ENCODE measurements at regions not wholly inside any gene's neighbourhood (a gene's known extent, or its start where the extent isn't known, plus 50 kb on each side); places are given as distances from the start of the nearest gene placed in this dataset.

- H3K4me3 ChIP-seq: no peak overlapping the region
- H3K36me3 Mint-ChIP-seq (ENCODE audit: low read depth): no peaks in the 10 kb centered on the region
- no peak overlapping the region for H3K27ac ChIP-seq (ENCODE audit: low read depth)
- TF ChIP-seq CTCF (conservative IDR thresholded peaks at IDR 0.05; ENCODE audit: low read depth in 2 of 2) (peak; percentile 74 to 87), NANOG (IDR thresholded peaks at IDR 0.05; ENCODE audit: borderline replicate concordance) (no peak)
- no peak overlapping the region for H3K27ac Mint-ChIP-seq
- H3K4me2 ChIP-seq: no peak overlapping the region
- no peaks in the 10 kb centered on the region for H3K27me3 ChIP-seq (ENCODE audit: insufficient read depth)
- no peaks in the 10 kb centered on the region for H4K20me1 ChIP-seq (replicated peaks; ENCODE audit: insufficient read depth)
- no peaks in the 10 kb centered on the region for H3K79me2 ChIP-seq (replicated peaks; ENCODE audit: insufficient read depth)
- ATAC-seq: peak; percentile 73
- H3K4me1 Mint-ChIP-seq: no peaks in the 10 kb centered on the region
- H3K9me3 Mint-ChIP-seq: no peaks in the 10 kb centered on the region
- peaks cover 4% of the 10 kb centered on the region; the same call in 1 of the 2 replicates for H3K9me2 ChIP-seq (ENCODE audit: insufficient read depth)
- no peaks in the 10 kb centered on the region for H3K36me3 ChIP-seq (ENCODE audit: insufficient read depth)
- no peak overlapping the region for H3K4me3 Mint-ChIP-seq
- no peaks in the 10 kb centered on the region for H3F3A ChIP-seq (replicated peaks; ENCODE audit: low read depth)
- H3K4me1 ChIP-seq (ENCODE audit: insufficient read depth): no peaks in the 10 kb centered on the region
- peaks cover 1% of the 10 kb centered on the region for H3K27me3 Mint-ChIP-seq (ENCODE audit: insufficient read depth, low read depth, poor library complexity)
- DNase-seq (ENCODE audit: low spot score): peak; percentile 90
- no peak overlapping the region for H2AFZ ChIP-seq
Measured at GRCh38 chr2:147331790-147332419, 512.9 kb upstream of the ACVR2A start.

GRCh38 chr2:147330925-147331324 lies 513.9 kb upstream of the ACVR2A start:
- Histone ChIP-seq H3K36me3 (ENCODE audit: insufficient read depth) (no peaks in the 10 kb centered on the region), H3K4me2 (no peak overlapping the region), H3K79me2 (replicated peaks; ENCODE audit: insufficient read depth) (no peaks in the 10 kb centered on the region), H3K4me1 (ENCODE audit: insufficient read depth) (no peaks in the 10 kb centered on the region), H3K27me3 (ENCODE audit: insufficient read depth) (no peaks in the 10 kb centered on the region), H3F3A (replicated peaks; ENCODE audit: low read depth) (no peaks in the 10 kb centered on the region), H3K4me3 (no peak overlapping the region), H2AFZ (no peak overlapping the region), H3K9me2 (ENCODE audit: insufficient read depth) (peaks cover 4% of the 10 kb centered on the region; the same call in 1 of the 2 replicates), H4K20me1 (replicated peaks; ENCODE audit: insufficient read depth) (no peaks in the 10 kb centered on the region), H3K27ac (ENCODE audit: low read depth) (no peak overlapping the region)
- Mint-ChIP-seq H3K4me3 (no peak overlapping the region), H3K27me3 (ENCODE audit: insufficient read depth, low read depth, poor library complexity) (peaks cover 1% of the 10 kb centered on the region), H3K27ac (no peak overlapping the region), H3K4me1 (no peaks in the 10 kb centered on the region), H3K9me3 (no peaks in the 10 kb centered on the region), H3K36me3 (ENCODE audit: low read depth) (no peaks in the 10 kb centered on the region)
- DNase-seq (ENCODE audit: low spot score) (no peak), ATAC-seq (no peak)
- TF ChIP-seq ZNF114 (CRISPR knock-in tag; IDR thresholded peaks at IDR 0.05) (no peak), EZH2 (IDR thresholded peaks at IDR 0.05; ENCODE audit: low read depth, unreplicated experiment) (no peak)

GRCh38 chr2:147327613-147328012 lies 517.2 kb upstream of the ACVR2A start:
- no peaks in the 10 kb centered on the region for H3F3A ChIP-seq (replicated peaks; ENCODE audit: low read depth)
- peaks cover 4% of the 10 kb centered on the region; the same call in 1 of the 2 replicates for H3K9me2 ChIP-seq (ENCODE audit: insufficient read depth)
- H3K4me3 Mint-ChIP-seq: no peak overlapping the region
- no peak overlapping the region for H3K27ac ChIP-seq (ENCODE audit: low read depth)
- no peaks in the 10 kb centered on the region for H3K79me2 ChIP-seq (replicated peaks; ENCODE audit: insufficient read depth)
- DNase-seq (ENCODE audit: low spot score) (no peak), ATAC-seq (no peak)
- no peaks in the 10 kb centered on the region for H4K20me1 ChIP-seq (replicated peaks; ENCODE audit: insufficient read depth)
- no peaks in the 10 kb centered on the region for H3K27me3 Mint-ChIP-seq (ENCODE audit: insufficient read depth, low read depth, poor library complexity)
- no peak overlapping the region for H3K4me3 ChIP-seq
- H3K27ac Mint-ChIP-seq: no peak overlapping the region
- no peaks in the 10 kb centered on the region for H3K36me3 ChIP-seq (ENCODE audit: insufficient read depth)
- no peaks in the 10 kb centered on the region; the same call in 2 of the 3 replicates for H3K9me3 Mint-ChIP-seq
- no peaks in the 10 kb centered on the region for H3K4me1 Mint-ChIP-seq
- no peaks in the 10 kb centered on the region for H3K36me3 Mint-ChIP-seq (ENCODE audit: low read depth)
- H3K4me2 ChIP-seq: no peak overlapping the region
- H2AFZ ChIP-seq: no peak overlapping the region
- no peaks in the 10 kb centered on the region for H3K4me1 ChIP-seq (ENCODE audit: insufficient read depth)
- no peaks in the 10 kb centered on the region for H3K27me3 ChIP-seq (ENCODE audit: insufficient read depth)
- no peak for TF ChIP-seq REST (IDR thresholded peaks at IDR 0.05; ENCODE audit: unreplicated experiment)
- TF ChIP-seq EZH2phosphoT487 (IDR thresholded peaks at IDR 0.05; ENCODE audit: unreplicated experiment): no peak
- TF ChIP-seq ETS1 (IDR thresholded peaks at IDR 0.05): no peak

Measured in GM23338 (cell line).